NCI-H2196 treated with DMSO at 0.1 percent for 48 hours (cell line): ENCODE measurements at regions not wholly inside any gene's neighbourhood (a gene's known extent, or its start where the extent isn't known, plus 50 kb on each side); places are given as distances from the start of the nearest gene placed in this dataset.
A peak's percentile ranks its signal among the peaks of the same experiment; 100 is the strongest.
"Not testable (repeated sequence)": the region's sequence is repeated elsewhere in the genome, so short reads cannot be mapped to it uniquely, and the experiment has no call there.

Experiments used
- DNase-seq: peaks from one replicate; lab custom pipeline; 2025; ENCODE audit not compliant: unreplicated experiment; lab: John Stamatoyannopoulos, UW

GRCh38 chr12:45490232-45490881 lies 239.1 kb upstream of the ARID2 start:
- DNase-seq, result no peak

GRCh38 chr12:45494279-45494678 lies 235.2 kb upstream of the ARID2 start:
- no peak for DNase-seq

- DNase-seq, result no peak
These were observed 230.9 kb upstream of the ARID2 start for GRCh38 chr12:45498645-45499044.

- no peak for DNase-seq
These were observed 226.9 kb upstream of the ARID2 start for GRCh38 chr12:45502481-45503128.

- no peak for DNase-seq
These were observed 225.6 kb upstream of the ARID2 start for GRCh38 chr12:45503899-45504298.

GRCh38 chr12:45504316-45505010 lies 225.0 kb upstream of the ARID2 start:
- DNase-seq, result no peak

GRCh38 chr12:45509187-45509586 lies 220.3 kb upstream of the ARID2 start:
- no peak for DNase-seq

- DNase-seq, result no peak
These were observed 219.9 kb upstream of the ARID2 start for GRCh38 chr12:45509621-45510020.

GRCh38 chr12:45517381-45517780 lies 212.1 kb upstream of the ARID2 start:
- no peak for DNase-seq

GRCh38 chr12:45518291-45519235 lies 210.9 kb upstream of the ARID2 start:
- DNase-seq, result no peak

GRCh38 chr12:45522227-45522626 lies 207.3 kb upstream of the ARID2 start:
- DNase-seq, result no peak

- DNase-seq, result not testable (repeated sequence)
These were observed 202.7 kb upstream of the ARID2 start for GRCh38 chr12:45526823-45527222.

- no peak for DNase-seq
These were observed 197.4 kb upstream of the ARID2 start for GRCh38 chr12:45532113-45532512.

- no peak for DNase-seq
These were observed 193.8 kb upstream of the ARID2 start for GRCh38 chr12:45535610-45536180.

GRCh38 chr12:45536284-45536683 lies 193.2 kb upstream of the ARID2 start:
- DNase-seq, result no peak

GRCh38 chr12:45540661-45541341 lies 188.7 kb upstream of the ARID2 start:
- DNase-seq, result no peak

GRCh38 chr12:45543887-45544286 lies 185.6 kb upstream of the ARID2 start:
- peak; percentile 33 for DNase-seq

GRCh38 chr12:45546545-45546944 lies 183.0 kb upstream of the ARID2 start:
- DNase-seq, result no peak

GRCh38 chr12:45547132-45547531 lies 182.4 kb upstream of the ARID2 start:
- no peak for DNase-seq

GRCh38 chr12:45547822-45548221 lies 181.7 kb upstream of the ARID2 start:
- no peak for DNase-seq
